ENCODE measurements at regions not wholly inside any gene's neighbourhood (a gene's known extent, or its start where the extent isn't known, plus 50 kb on each side); places are given as distances from the start of the nearest gene placed in this dataset.
"Not testable (repeated sequence)": the region's sequence is repeated elsewhere in the genome, so short reads cannot be mapped to it uniquely, and the experiment has no call there.

DNA sequence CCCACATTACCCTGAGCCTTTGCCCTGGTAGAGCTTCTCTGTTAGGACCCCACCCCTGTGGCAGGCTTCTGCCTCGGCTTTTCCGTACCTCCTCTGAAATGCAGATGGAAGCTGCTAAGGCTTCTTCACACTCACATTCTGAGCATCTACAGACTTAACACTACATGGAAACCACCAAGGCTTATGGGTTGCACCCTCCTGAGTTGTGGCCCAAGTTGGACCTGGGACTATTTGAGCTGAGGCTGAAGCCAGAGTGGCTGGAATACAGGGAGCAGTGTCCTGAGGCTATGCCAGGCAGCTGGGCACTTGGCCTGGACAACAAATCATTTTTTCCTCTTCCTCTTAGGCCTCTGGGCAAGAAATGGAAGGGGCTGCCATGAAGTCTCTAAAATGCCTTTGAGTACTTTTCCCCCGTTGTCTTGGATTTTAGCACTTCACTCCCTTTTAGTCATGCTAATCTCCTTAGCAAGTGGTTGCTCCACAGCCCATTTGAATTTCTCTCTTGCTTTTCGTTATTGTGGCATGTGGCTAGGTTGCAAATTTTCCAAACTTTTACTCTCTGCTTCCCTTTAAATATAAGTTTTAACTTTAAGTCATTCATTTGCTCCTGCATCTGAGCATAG lies 114.8 kb upstream of the FIBIN start:
- intact Hi-C loops (cut with DNase I) = no loop called here
- ATAC-seq = no peak
- DNase-seq = no peak

DNA sequence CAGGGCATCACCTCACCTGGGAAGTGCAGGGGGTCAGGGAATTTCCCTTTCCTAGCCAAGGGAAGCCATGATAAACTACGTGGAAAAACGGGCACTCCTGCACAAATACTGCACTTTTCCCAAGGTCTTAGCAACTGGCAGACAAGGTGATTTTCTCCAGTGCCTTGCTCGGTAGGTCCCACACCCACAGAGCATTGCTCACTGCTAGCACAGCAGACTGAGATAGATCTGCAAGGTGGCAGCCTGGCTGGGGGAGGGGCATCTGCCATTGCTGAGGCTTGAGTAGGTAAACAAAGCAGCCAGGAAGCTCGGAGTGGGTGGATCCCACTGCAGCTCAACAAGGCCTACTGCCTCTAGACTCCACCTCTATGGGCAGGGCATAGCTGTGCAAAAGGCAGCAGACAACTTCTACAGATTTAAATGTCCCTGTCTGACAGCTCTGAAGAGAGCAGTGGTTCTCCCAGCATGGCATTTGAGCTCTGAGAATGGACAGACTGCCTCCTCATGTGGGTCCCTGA lies 111.5 kb upstream of the FIBIN start:
- intact Hi-C loops (cut with DNase I); ATAC-seq; DNase-seq: not testable (repeated sequence)

DNA sequence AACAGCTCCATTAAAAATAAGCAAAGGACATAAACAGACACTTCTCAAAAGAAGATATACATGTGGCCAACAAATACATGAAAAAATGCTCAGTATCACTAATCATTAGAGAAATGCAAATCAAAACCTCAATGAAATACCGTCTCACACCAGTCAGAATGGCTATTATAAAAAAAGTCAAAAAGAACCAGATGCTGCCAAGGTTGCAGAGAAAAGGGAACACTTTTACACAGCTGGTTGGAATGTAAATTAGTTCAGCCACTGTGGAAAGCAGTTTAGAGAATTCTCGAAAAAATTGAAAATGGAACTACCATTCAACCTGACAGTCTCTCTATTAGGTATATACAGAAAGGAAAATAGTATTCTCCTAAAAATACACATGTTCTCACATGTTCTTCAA lies 102.4 kb upstream of the FIBIN start:
- DNase-seq = no peak
- intact Hi-C loops (cut with DNase I) = no loop called here
- ATAC-seq = no peak

DNA sequence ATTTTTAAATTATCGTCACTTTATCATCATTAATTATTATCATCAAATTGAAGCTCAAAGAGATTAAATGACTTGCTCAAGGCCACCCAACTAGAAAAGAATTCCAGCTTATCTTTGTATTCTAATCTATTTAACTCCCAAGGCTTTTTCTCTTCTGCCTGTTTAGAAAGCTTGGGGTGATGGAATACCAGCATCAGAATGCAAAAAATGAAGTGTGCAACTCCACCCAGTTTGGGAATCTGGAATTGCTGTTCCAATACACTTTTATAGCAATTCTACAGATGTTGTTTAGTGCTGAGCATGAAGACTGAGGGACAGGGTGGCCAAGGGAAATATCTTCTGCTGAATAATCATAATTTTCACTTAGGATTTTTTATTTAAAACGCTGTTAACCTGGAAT lies 97.2 kb upstream of the FIBIN start:
- ATAC-seq = no peak
- no peak for DNase-seq
- intact Hi-C loops (cut with DNase I) = no loop called here

DNA sequence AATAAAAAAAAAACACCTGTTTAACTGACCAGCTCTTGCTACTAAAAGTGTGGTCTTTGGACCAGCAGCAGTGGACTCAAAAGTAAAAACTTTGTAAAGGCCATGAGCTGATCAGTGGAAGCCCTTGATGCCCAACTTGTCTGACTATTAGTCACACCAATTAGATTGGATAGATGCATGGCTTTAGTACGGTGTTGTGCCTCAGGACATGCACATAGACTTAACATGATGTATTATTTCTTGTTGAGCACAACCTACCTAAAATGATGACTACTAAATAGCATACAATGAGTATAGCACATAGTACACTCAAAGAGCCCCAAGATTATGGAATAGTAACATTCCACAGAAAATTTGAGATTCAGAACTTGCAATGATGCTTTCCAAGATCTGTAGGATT lies 95.1 kb upstream of the FIBIN start:
- DNase-seq (no peak), ATAC-seq (no peak)
- intact Hi-C loops (cut with DNase I) = no loop called here

DNA sequence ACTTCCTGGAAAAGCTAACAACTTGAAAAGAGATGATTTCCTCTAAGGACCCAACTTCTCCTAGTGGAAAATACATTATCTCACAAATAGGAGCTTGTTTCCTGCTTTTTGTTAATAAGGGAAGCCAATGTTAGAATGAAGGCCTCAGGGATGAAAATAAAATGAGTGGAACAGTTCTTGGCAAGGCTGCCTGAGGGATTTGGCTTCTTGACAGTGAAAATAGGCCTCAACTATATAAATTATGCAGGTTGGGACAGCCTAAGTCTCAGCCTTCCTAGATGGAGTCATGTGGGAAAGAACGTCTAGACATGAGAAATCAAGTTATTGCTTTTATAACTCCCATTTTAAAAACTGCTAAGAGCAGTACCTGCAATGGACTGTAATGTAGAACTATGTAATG lies 92.8 kb upstream of the FIBIN start:
- ATAC-seq (peak in 1 of 2 donors; percentile 18), DNase-seq (no peak)
- intact Hi-C loops (cut with DNase I) = no loop called here

DNA sequence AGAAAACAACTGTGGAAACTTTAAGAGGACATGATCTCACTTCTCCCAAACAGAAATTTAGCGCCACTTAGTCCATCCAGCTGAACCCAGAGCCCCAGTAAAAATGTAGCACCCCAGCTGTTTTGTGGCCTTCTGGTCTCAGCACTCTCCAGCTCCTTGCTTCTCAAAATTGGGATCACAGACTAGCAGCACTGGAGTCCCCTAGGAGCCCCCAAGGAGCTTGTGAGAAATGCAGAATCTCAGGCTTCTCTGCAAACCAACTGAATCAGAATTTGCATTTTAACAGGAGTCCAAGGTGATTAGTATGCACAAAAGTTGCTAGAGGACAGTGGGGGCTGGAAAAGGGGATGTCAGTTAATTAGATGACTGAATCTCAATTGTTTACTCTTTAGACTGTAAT lies 89.8 kb upstream of the FIBIN start:
- DNase-seq = no peak
- intact Hi-C loops (cut with DNase I) = no loop called here
- no peak for ATAC-seq

DNA sequence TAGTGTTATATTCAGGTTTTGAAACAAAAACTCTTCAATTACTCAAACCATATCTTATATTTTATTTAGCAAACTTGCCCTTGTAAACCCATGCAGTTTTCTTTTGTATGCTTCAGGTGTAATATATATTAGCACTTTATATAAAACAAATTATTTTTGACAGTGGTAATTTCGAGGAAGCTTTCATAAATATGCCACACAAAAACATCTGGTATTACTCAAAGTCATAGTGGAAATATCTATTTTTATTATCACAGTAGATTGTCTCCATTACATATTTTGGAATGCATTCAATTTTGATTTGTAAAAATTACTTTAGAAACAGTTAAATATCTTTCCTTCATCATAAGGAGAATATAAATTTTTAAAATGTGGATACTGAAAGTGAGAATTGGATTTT lies 89.1 kb upstream of the FIBIN start:
- no peak for DNase-seq
- ATAC-seq = no peak
- intact Hi-C loops (cut with DNase I) = no loop called here

DNA sequence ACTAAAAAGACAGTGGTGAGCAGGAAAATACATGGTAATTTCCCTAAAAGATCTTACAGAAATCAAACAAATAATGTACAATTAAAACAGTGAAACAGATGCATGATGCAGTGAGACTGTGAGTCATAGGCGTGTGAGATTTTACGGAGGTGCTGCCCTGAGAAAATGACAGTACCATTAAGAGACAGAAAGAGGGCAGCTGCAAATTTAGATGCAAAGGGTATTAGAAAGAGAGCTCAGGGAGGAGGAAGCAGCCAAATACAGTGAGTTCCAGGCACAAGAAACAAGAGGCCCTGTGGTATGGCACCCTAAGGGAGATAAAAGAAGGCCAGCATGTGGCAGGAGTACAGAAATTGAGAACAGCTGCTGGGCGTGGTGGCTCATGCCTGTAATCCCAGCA lies 88.5 kb upstream of the FIBIN start:
- ATAC-seq (no peak), DNase-seq (no peak)
- intact Hi-C loops (cut with DNase I) = no loop called here

DNA sequence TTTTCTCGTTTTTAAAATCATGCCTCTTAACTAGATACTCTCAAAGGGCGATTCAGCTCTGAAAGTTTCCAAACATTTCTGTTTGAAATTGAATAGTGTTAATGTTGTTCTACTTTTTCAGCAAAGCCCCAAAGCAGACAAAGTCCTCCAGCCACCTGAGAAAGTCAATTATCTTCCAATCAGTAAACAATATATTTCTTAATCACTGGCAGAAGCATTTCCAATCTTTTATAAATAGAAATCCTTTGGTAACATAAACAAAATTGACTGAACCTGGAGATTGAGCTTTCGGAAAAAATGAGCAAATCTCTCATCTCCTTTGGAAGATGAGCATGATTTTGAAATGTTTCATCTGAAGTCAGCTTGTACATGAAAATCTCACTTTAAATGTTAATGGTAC lies 84.4 kb upstream of the FIBIN start:
- DNase-seq (no peak), ATAC-seq (no peak)
- intact Hi-C loops (cut with DNase I) = no loop called here

DNA sequence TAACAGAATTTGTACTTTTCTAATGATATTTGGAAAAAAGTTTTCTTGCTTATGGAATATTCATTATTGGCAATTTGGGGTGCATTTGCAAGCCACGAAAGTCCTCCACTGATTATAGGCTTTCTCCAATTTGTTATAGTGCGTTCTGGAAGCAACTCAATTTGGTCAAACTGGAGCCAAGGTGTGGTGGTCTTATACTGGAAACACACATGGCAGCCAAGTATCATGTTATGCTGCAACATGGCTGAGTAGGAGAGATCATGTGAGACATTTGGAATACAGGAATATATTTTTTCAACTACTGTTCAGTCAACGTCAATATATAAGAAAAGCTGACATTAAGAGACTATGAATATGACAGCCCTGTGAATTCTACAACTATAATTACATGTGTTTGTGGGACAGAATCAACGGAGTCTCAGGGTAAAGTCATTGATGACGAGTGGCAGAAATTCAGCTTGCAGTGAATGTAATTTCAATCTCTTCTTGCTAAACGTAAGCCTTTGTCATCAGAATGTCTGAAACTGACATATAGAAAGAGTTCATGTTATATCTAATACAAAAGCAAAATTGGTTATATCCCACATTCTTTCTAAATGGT lies 83.8 kb upstream of the FIBIN start:
- intact Hi-C loops (cut with DNase I) = no loop called here
- DNase-seq (no peak), ATAC-seq (no peak)

DNA sequence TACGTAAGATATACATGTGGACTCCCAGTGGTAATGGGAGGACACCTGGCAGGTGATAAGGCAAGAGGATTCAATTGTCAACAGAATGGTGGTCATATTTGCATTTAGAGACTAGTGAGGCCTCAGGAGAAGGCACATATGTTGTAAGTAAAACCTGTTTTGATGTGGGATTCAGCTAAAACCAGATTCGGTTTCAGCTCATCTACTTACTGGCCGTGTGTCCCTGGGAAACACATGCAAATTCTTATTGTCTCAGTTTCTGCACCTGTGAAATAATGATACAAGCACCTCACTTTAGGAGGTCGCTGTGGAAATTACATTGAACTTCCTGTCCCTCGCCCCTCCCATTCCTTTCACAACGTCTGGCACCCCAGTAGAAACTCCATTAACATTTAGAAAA lies 78.9 kb upstream of the FIBIN start:
- intact Hi-C loops (cut with DNase I) = no loop called here
- DNase-seq (no peak), ATAC-seq (no peak)

DNA sequence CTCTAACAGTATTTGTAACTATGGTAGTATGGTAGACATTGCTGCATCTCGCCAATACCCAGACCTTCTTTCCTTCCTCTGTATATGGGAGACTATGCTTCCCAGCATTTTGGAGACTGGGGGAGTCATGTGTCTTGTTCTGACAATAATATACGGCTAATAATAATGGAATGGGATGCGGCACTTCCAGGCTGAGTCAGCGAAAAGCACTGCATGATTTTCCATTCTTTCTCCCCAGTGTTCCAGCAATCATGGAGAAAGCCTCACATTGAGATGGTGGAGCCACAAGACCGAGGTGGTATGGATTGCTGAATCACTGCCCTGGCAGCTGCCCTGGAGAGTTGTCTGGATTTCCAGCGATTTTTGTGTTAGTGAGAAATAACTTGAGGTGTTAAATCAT lies 77.1 kb upstream of the FIBIN start:
- ATAC-seq = no peak
- DNase-seq = no peak
- intact Hi-C loops (cut with DNase I) = no loop called here

DNA sequence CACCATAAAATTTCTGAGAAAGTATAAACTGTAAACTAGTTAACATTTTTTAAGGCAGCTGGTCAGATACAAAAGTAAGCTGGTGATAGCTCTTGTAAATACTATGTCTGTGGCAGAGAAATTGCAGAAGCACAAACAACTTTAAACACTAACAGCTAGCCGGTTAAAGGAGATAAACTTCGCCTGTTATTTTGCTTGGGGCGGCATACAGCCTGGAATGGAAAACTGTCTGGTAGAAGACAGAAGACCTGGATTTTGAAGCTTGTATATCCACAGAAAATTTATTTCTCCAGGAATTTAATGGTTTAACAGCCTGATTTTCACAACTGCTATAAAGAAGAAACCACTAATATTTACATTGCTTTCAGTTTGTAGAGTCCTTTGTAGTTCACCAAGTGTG lies 65.3 kb upstream of the FIBIN start:
- ATAC-seq (no peak), DNase-seq (no peak)
- intact Hi-C loops (cut with DNase I) = no loop called here

DNA sequence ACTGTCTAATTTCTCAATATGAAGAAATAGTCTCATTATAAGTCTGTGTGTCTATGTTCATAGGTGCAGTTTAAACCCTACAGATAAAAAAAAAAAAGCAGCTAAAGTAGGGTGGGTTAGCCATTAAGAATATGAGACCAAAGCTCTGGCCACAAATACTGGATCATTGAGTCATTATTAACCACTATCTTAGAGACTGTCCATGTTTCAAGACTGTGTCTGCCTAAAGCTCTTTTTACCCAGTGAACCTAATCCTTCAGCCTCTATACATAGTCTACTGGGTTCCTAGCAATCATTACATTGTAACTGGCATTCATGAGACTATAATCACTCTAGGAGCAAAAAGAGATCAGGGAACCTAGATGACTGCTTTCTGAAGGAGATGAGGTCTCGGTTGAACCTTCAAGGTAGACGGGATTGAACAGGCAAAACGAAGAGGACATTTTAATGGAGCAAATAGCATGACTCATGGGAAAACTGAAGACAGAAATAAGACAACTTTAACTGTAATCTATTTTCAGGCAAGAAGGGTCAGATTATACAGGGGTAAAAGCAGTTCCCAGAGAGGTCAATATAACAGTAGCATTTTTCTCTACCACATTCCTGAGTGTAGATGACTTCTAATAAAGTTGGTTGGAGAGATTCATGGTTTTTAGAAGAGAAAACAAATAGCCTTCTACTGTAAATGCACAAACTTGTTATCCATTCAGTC lies 64.0 kb upstream of the FIBIN start:
- intact Hi-C loops (cut with DNase I) = no loop called here
- no peak for DNase-seq
- no peak for ATAC-seq

DNA sequence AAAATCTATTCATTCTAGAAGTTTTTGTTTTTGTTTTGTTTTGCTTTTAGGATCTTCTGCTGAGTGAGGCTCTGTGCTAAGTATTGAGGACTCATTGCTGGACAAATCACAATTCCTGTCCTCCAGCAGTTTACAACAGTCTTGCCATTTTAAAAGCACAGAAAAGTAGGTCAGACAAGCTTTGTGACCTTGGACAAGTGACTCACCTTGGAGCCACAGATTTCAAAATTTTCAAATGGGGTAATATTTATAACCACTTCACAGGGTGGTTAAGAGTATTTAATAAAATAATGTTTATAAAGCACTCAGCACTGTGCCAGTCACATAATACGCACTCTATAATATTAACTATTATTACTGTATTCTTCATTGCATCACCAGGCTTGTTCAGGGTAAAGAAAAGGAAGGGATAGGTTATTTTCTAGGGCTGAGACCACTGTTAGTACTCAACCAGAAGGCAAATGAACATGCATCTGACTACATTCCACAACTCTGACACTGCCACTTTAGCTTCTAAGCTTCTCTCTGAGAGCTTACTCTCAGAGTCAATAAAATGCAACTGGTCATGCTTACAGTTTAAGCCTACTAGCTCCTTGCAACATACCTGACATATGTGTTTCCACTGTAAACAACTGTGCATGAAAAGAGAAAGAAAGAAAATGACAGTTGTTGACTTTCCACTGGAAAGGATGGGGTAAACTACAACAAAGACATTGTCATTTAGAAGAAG lies 63.2 kb upstream of the FIBIN start:
- no peak for DNase-seq
- intact Hi-C loops (cut with DNase I) = no loop called here
- peak in 1 of 2 donors; percentile 36 for ATAC-seq

DNA sequence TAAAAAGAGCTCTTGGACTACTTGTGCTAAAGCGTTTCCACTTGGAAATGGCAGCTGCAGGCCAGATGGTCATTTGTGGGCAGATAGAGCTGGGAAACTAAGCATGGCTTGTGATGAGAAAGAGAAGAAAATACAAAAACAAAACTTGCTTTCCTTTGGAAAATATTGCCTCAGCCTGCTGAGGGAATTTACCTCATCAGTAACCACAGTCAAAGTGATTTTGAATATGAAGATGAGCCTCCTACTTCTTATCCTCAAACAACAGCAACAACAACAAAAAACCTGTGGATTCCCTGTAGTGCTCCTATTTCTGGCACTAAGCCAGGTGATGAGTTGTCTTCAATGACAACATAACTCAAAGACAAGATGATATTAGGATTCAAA lies 62.7 kb upstream of the FIBIN start:
- ATAC-seq (peak in 1 of 2 donors; percentile 61), DNase-seq (peak; percentile 22)
- intact Hi-C loops (cut with DNase I) = no loop called here

DNA sequence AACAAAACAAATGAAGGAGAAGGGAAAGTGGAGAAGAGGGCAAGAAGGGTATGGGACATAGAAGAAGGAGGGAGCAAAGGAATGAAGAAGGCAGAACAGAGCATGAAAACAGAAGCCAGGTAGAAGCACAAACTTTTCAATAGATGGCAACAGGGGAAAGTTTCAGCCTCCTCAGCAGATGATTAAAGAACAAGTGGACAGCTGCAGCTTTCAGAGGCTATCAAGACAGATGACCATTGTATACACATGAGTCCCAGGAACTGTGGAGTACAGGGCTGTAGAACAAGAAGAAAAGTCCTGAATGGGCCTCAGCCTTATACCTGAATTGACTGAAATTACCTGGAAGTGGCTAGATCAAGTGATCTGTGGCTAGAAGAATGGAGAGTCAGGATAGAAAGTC lies 62.0 kb upstream of the FIBIN start:
- no peak for ATAC-seq
- intact Hi-C loops (cut with DNase I) = no loop called here
- DNase-seq = no peak

DNA sequence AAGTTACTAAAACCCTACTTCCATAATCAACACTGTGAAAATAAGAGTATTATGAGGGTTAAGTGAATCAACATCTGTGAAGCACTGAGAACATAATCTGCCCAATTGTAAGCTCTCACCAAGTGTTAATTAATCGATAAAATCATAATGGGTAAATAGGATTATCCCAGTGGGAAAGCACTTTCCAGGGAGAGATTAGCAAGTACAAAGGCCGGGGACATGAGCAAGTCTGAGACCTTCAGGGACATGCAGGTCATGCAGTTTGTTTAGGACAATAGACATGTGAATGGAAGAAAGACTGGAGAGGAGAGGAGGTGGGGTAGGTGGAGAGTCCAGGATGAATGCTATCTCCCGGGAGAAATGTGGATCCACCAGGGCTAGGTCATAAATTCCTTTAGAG lies 57.8 kb upstream of the FIBIN start:
- intact Hi-C loops (cut with DNase I) = no loop called here
- ATAC-seq = no peak
- DNase-seq = no peak

DNA sequence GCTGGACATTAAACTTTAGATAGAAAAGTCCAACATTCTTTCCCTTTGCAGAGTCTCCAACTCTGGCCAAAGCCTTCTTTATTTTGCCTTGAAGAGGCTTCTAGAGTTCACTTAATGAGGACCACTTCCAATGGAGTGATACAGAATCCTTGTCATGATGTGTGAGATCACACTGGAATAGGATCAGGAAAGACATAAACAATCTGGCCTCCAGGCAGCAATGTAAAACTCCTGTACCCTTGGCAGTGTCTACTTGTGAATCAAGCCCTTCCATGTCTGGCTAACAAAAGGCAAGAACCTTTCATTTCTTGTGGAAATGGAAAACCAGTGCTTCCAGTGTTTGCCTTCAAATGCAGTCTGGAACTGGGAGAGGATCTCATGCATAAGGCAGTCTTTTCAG lies 56.5 kb upstream of the FIBIN start:
- intact Hi-C loops (cut with DNase I) = no loop called here
- DNase-seq (no peak), ATAC-seq (no peak)

Data from left cardiac atrium (tissue), 4 donors.